Spleen (tissue), 11 donors: ENCODE measurements at regions not wholly inside any gene's neighbourhood (a gene's known extent, or its start where the extent isn't known, plus 50 kb on each side); places are given as distances from the start of the nearest gene placed in this dataset.

Experiments used
- DNase-seq: peaks from one replicate; pipeline ENCODE4 v3.0.0-alpha.2; 2020
- H3K27ac ChIP-seq, 8 donors: fragments of 200-600 bp; sonication (generic) in 7 of 8; 1 replicate in 4 of 8; 2 replicates in 4 of 8; pipeline versions ENCODE4 v1.5.0 to v1.8.0; 2016 to 2021; ENCODE audit warnings: inconsistent platforms in 4 of 8, mild to moderate bottlenecking in 4 of 8, moderate library complexity in 1 of 8
- H3K27me3 ChIP-seq, 7 donors: fragments of 200-600 bp; sonication (generic) in 6 of 7; replicated peaks in 1 of 7; 1 replicate in 4 of 7; 2 replicates in 3 of 7; pipeline versions ENCODE4 v1.5.0 to v1.8.0; 2016 to 2021; ENCODE audit warnings: inconsistent platforms in 3 of 7, mild to moderate bottlenecking in 1 of 7
- H3K36me3 ChIP-seq, 6 donors: fragments of 200-600 bp; sonication (generic) in 5 of 6; 1 replicate in 4 of 6; 2 replicates in 2 of 6; pipeline versions ENCODE4 v1.5.0 to v1.8.0; 2016 to 2021; ENCODE audit warnings: inconsistent platforms in 2 of 6
- H3K4me1 ChIP-seq, 6 donors: fragments of 200-600 bp; sonication (generic) in 5 of 6; 1 replicate in 3 of 6; 2 replicates in 3 of 6; pipeline versions ENCODE4 v1.5.0 to v1.8.0; 2016 to 2021; ENCODE audit warnings: inconsistent platforms in 3 of 6
- H3K4me3 ChIP-seq, 8 donors: fragments of 200-600 bp; sonication (generic) in 7 of 8; 1 replicate in 4 of 8; 2 replicates in 4 of 8; pipeline versions ENCODE4 v1.5.0 to v1.8.0; 2016 to 2021; ENCODE audit warnings: inconsistent platforms in 4 of 8, mild to moderate bottlenecking in 4 of 8, moderate library complexity in 2 of 8
- H3K9me3 ChIP-seq, 8 donors: fragments of 200-600 bp; sonication (generic) in 7 of 8; 1 replicate in 4 of 8; 2 replicates in 4 of 8; pipeline versions ENCODE4 v1.5.0 to v1.8.0; 2016 to 2021; ENCODE audit warnings: inconsistent platforms in 4 of 8
- CTCF ChIP-seq, 11 experiments: fragments of 200-600 bp in 7 of 11; fragments of 450-650 bp in 4 of 11; sonication (generic) in 4 of 11; IDR thresholded peaks in 8 of 11; conservative IDR thresholded peaks in 3 of 11; 1 replicate in 7 of 11; 2 replicates in 4 of 11; pipeline versions ENCODE4 v1.4.0 to v1.8.0; 2016 to 2021; ENCODE audit warnings: antibody characterized with exemption in 11 of 11, inconsistent platforms in 4 of 11, mild to moderate bottlenecking in 1 of 11
- POLR2A ChIP-seq, 3 donors: fragments of 450-650 bp; IDR thresholded peaks; one replicate each; pipeline ENCODE4 v1.5.1; 2017; ENCODE audit warnings: antibody characterized with exemption in 3 of 3, mild to moderate bottlenecking in 1 of 3
- POLR2AphosphoS5 ChIP-seq, 3 donors: sonication (generic); formaldehyde crosslinking; IDR thresholded peaks; one replicate each; pipeline ENCODE4 v1.5.1; 2017; ENCODE audit warnings: antibody characterized with exemption in 3 of 3
- whole genome bisulfite sequencing, 5 donors: extraction: QIAGEN DNeasy Blood & Tissue Kit in 3 of 5; methylation state at CpG; one replicate each; pipeline versions ENCODE4 v1.1.5 to v1.1.7; 2013 to 2018; 5-methylcytosine and 5-hydroxymethylcytosine counted together
- intact Hi-C: fragments of 100-400 bp; cut with DNase I; formaldehyde crosslinking; loops from one replicate; pipeline ENCODE4 v1.15.0; 2023; ENCODE audit warnings: low total_unique reads
- donor health status: healthy with polysubstance abuse.
- donor health status: DM: no; HTN: no; CAD: no; lungs with moderate emphysema.
- donor health status: DM: no; HTN: no; CAD: no.
- donor health status: Bipolar disorder and iron deficiency.
- donor health status: healthy.
- donor health status: DM: no; HTN: no; CAD: no.
- donor health status: DM: yes; HTN: yes; CAD: no.

- 91 to 96% (median 93%) methylated on average over 1 of the region's 1 CpG for WGBS, 5 donors
- intact Hi-C loops, result no loop called here
Observed at GRCh38 chr21:34003428-34003827, 70.0 kb upstream of the MRPS6 start.

GRCh38 chr21:34000375-34000774 lies 73.0 kb upstream of the MRPS6 start:
- TF ChIP-seq CTCF (IDR thresholded peaks at IDR 0.05 in 8 of 11, conservative IDR thresholded peaks at IDR 0.05 in 3 of 11), result no peak
- TF ChIP-seq POLR2AphosphoS5 (IDR thresholded peaks at IDR 0.05), result no peak
- DNase-seq, result no peak
- intact Hi-C loops, result no loop called here
- Histone ChIP-seq H3K27me3 (no peaks in the 10 kb centered on the region), H3K4me1 (no peaks in the 10 kb centered on the region), H3K36me3 (no peaks in the 10 kb centered on the region), H3K9me3 (peaks cover 0 to 16% (median 2%) of the 10 kb centered on the region in 8 donors), H3K27ac (no peak overlapping the region), H3K4me3 (no peak overlapping the region)
- 85 to 94% (median 92%) methylated on average over 1 to 4 of the region's 4 CpGs for WGBS, 5 donors

More at GRCh38 chr21:34003428-34003827, 70.0 kb upstream of the MRPS6 start:
- H3K4me3 ChIP-seq, result no peak overlapping the region
- no peak overlapping the region for H3K27ac ChIP-seq
- no peaks in the 10 kb centered on the region for H3K27me3 ChIP-seq
- no peak for DNase-seq
- TF ChIP-seq POLR2A (IDR thresholded peaks at IDR 0.05) (no peak), POLR2AphosphoS5 (IDR thresholded peaks at IDR 0.05) (no peak), CTCF (IDR thresholded peaks at IDR 0.05 in 8 of 11, conservative IDR thresholded peaks at IDR 0.05 in 3 of 11) (no peak)
- no peaks in the 10 kb centered on the region for H3K36me3 ChIP-seq
- H3K4me1 ChIP-seq, result no peaks in the 10 kb centered on the region
- peaks cover 0 to 7% (median 0%) of the 10 kb centered on the region in 8 donors for H3K9me3 ChIP-seq

GRCh38 chr21:33998809-33999208 lies 74.6 kb upstream of the MRPS6 start:
- no peaks in the 10 kb centered on the region for H3K27me3 ChIP-seq
- no peak for TF ChIP-seq CTCF (IDR thresholded peaks at IDR 0.05 in 8 of 11, conservative IDR thresholded peaks at IDR 0.05 in 3 of 11)
- no peaks in the 10 kb centered on the region for H3K36me3 ChIP-seq
- DNase-seq, result no peak
- H3K4me1 ChIP-seq, result peaks cover 0 to 6% (median 3%) of the 10 kb centered on the region in 6 donors
- intact Hi-C loops, result no loop called here
- H3K9me3 ChIP-seq, result peaks cover 0 to 11% (median 2%) of the 10 kb centered on the region in 8 donors
- no peak overlapping the region for H3K27ac ChIP-seq
- no peak overlapping the region for H3K4me3 ChIP-seq
- WGBS, 5 donors, result 90 to 97% (median 91%) methylated on average over 8 of the region's 8 CpGs

- Histone ChIP-seq H3K9me3 (peaks cover 0 to 11% (median 2%) of the 10 kb centered on the region in 8 donors), H3K4me1 (peaks cover 0 to 10% (median 6%) of the 10 kb centered on the region in 6 donors), H3K4me3 (no peak overlapping the region), H3K27ac (no peak overlapping the region), H3K27me3 (no peaks in the 10 kb centered on the region), H3K36me3 (no peaks in the 10 kb centered on the region)
- DNase-seq, result no peak
- WGBS, 5 donors, result 62 to 88% (median 77%) methylated on average over 1 of the region's 1 CpG
- TF ChIP-seq POLR2AphosphoS5 (IDR thresholded peaks at IDR 0.05) (no peak), POLR2A (IDR thresholded peaks at IDR 0.05) (no peak), CTCF (IDR thresholded peaks at IDR 0.05 in 8 of 11, conservative IDR thresholded peaks at IDR 0.05 in 3 of 11) (no peak)
- intact Hi-C loops, result no loop called here
Observed at GRCh38 chr21:33998402-33998801, 75.0 kb upstream of the MRPS6 start.
